ENCODE measurements at regions not wholly inside any gene's neighbourhood (a gene's known extent, or its start where the extent isn't known, plus 50 kb on each side); places are given as distances from the start of the nearest gene placed in this dataset.
A peak's percentile ranks its signal among the peaks of the same experiment; 100 is the strongest.

- Histone ChIP-seq H3K4me1 (ENCODE audit: control insufficient read depth, insufficient read depth, low read length) (no peaks in the 10 kb centered on the region), H3K9ac (ENCODE audit: low read length) (no peak overlapping the region), H3K4me3 (ENCODE audit: low read length) (no peak overlapping the region), H3K36me3 (ENCODE audit: control insufficient read depth, insufficient read depth, low read length) (no peaks in the 10 kb centered on the region), H3K27ac (ENCODE audit: low read depth, low read length) (no peak overlapping the region), H3K27me3 (ENCODE audit: control insufficient read depth, insufficient read depth, low read length) (no peaks in the 10 kb centered on the region)
Measured at GRCh38 chr3:115502128-115502527, 121.2 kb upstream of the GAP43 start.

GRCh38 chr3:115503394-115503793 lies 119.9 kb upstream of the GAP43 start:
- H3K4me1 ChIP-seq (ENCODE audit: control insufficient read depth, insufficient read depth, low read length) = no peaks in the 10 kb centered on the region
- no peaks in the 10 kb centered on the region for H3K27me3 ChIP-seq (ENCODE audit: control insufficient read depth, insufficient read depth, low read length)
- no peaks in the 10 kb centered on the region for H3K36me3 ChIP-seq (ENCODE audit: control insufficient read depth, insufficient read depth, low read length)
- no peak overlapping the region for H3K4me3 ChIP-seq (ENCODE audit: low read length)
- H3K27ac ChIP-seq (ENCODE audit: low read depth, low read length) = no peak overlapping the region
- H3K9ac ChIP-seq (ENCODE audit: low read length) = no peak overlapping the region

DNA sequence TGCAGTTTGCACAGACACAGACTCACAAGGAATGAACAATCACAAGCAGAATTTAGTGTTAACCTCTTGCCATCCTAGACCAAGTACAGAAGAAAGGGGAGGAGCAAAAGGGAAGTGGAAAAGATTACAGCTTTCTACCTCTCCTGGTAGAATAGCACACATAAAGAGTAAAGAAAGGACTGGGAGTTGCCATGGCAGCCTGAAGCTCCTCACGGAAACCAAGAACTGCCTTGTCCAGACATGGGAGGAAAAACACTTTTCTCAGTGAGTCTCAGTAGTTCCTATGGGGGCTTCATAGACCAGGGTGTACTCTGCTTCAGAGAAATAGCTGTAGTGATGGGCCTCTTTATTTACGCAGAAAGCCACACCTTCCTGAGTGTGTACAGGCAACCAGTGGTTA lies 114.7 kb upstream of the GAP43 start:
- H3K36me3 ChIP-seq (ENCODE audit: control insufficient read depth, insufficient read depth, low read length) = no peaks in the 10 kb centered on the region
- H3K9ac ChIP-seq (ENCODE audit: low read length) = no peak overlapping the region
- H3K27me3 ChIP-seq (ENCODE audit: control insufficient read depth, insufficient read depth, low read length) = no peaks in the 10 kb centered on the region
- no peaks in the 10 kb centered on the region for H3K4me1 ChIP-seq (ENCODE audit: control insufficient read depth, insufficient read depth, low read length)
- no peak overlapping the region for H3K4me3 ChIP-seq (ENCODE audit: low read length)
- no peak overlapping the region for H3K27ac ChIP-seq (ENCODE audit: low read depth, low read length)

- Histone ChIP-seq H3K27me3 (ENCODE audit: control insufficient read depth, insufficient read depth, low read length) (no peaks in the 10 kb centered on the region), H3K36me3 (ENCODE audit: control insufficient read depth, insufficient read depth, low read length) (no peaks in the 10 kb centered on the region), H3K9ac (ENCODE audit: low read length) (no peak overlapping the region), H3K4me3 (ENCODE audit: low read length) (peak overlapping the region; percentile 76), H3K4me1 (ENCODE audit: control insufficient read depth, insufficient read depth, low read length) (no peaks in the 10 kb centered on the region), H3K27ac (ENCODE audit: low read depth, low read length) (no peak overlapping the region)
Measured at GRCh38 chr3:115512565-115513415, 110.5 kb upstream of the GAP43 start.

DNA sequence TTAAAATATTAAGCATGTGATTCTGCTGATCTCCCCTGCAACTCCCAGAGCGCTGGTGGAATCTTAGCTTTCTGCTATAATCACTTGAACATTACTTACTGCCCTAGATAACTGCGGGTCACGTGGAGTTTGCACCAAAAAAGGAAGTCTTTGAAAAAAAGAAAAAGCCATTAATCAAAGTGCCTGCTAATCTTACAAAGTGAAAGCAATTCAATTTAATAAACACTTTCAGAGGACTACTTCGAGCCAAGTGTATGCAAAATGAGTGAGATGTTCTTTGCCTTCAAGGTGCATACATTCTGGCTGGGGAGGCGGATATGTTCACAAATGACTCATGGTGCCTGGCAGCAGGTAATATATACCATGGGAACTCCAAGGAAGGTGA lies 109.9 kb upstream of the GAP43 start:
- no peak overlapping the region for H3K9ac ChIP-seq (ENCODE audit: low read length)
- H3K36me3 ChIP-seq (ENCODE audit: control insufficient read depth, insufficient read depth, low read length) = no peaks in the 10 kb centered on the region
- no peak overlapping the region for H3K27ac ChIP-seq (ENCODE audit: low read depth, low read length)
- peak overlapping the region; percentile 76 for H3K4me3 ChIP-seq (ENCODE audit: low read length)
- H3K4me1 ChIP-seq (ENCODE audit: control insufficient read depth, insufficient read depth, low read length) = no peaks in the 10 kb centered on the region
- H3K27me3 ChIP-seq (ENCODE audit: control insufficient read depth, insufficient read depth, low read length) = no peaks in the 10 kb centered on the region

DNA sequence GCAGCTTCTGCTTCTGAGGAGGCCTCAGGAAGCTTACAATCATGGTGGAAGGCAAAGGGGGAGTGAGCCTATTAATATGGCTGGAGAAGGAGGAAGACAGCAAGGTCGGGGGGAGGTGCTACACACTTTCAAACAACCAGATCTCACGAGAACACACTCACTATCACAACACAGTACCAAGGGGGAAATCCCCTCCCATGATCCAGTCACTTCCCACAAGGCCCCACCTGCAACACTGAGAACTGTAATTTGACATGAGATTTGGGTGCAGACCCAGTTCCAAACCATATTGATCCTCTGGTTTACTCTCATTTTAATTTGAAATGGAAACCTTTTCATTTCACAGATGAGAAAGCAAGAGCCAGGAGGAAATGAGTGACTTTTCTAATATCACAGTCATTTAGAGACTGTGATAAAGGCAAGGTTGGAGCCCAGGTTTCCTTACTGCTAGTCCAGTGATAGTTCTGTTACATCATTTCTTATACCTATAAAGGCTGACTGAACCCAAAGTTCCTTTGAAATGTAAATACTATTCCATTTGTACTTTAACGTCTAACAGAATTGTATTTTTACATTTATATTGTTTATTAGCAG lies 105.8 kb upstream of the GAP43 start:
- Histone ChIP-seq H3K4me1 (ENCODE audit: control insufficient read depth, insufficient read depth, low read length) (no peaks in the 10 kb centered on the region), H3K36me3 (ENCODE audit: control insufficient read depth, insufficient read depth, low read length) (no peaks in the 10 kb centered on the region), H3K27ac (ENCODE audit: low read depth, low read length) (no peak overlapping the region), H3K27me3 (ENCODE audit: control insufficient read depth, insufficient read depth, low read length) (no peaks in the 10 kb centered on the region), H3K9ac (ENCODE audit: low read length) (no peak overlapping the region), H3K4me3 (ENCODE audit: low read length) (no peak overlapping the region)

DNA sequence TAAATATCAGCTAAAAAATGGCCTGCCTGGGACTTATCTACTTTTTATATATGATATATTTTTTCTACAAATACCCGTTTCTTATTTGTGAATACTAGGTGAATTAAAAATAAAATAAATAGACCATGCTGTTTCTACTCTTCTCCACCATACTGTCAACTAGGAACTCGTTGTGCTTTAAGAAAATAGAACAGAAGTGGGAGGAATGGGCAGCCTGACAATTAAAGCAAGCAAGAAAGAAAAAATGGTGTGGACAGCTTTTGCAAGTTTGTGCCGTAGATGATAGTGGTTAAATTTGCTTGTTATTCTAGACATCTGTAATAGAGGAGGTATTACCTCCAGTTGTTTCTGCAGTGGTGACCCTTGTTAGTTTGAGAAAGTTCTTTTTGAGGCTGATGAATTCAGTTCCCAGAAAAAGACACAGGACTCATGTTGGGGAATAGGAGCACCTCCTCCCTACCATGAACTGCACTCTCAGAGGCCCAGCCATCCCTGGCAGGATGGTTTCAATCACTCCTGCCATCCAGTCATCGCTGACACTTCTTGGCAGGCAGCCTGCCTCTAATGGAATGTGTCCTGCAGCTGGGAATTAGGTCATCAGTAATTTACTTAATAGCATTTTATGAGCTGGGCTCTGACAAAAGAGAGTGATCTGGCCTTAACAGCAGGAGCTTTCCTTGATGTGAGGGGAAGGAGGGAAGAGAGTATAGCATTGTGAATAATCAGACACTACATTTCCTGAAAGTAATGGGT lies 105.0 kb upstream of the GAP43 start:
- H3K27me3 ChIP-seq (ENCODE audit: control insufficient read depth, insufficient read depth, low read length) = no peaks in the 10 kb centered on the region
- no peak overlapping the region for H3K4me3 ChIP-seq (ENCODE audit: low read length)
- H3K4me1 ChIP-seq (ENCODE audit: control insufficient read depth, insufficient read depth, low read length) = no peaks in the 10 kb centered on the region
- H3K36me3 ChIP-seq (ENCODE audit: control insufficient read depth, insufficient read depth, low read length) = no peaks in the 10 kb centered on the region
- no peak overlapping the region for H3K9ac ChIP-seq (ENCODE audit: low read length)
- no peak overlapping the region for H3K27ac ChIP-seq (ENCODE audit: low read depth, low read length)

DNA sequence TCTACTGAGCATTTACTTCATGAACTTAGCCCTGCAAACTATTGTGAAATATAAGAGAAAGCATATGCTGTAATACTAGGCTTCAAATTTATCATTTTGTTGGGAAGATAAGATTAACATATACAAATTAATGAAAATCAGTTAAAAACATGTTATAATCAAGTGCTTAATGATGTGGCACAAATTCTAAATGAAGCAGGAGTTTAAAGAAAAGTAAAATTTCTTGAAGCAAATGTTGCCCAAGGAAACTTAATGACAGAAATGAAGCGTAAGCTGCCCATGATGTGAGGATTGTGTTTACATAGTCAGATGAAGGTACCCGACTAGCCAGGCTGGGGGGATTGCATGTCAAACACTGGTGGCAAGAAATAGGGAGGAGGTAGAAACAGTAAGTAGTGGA lies 103.1 kb upstream of the GAP43 start:
- H3K36me3 ChIP-seq (ENCODE audit: control insufficient read depth, insufficient read depth, low read length) = no peaks in the 10 kb centered on the region
- H3K4me3 ChIP-seq (ENCODE audit: low read length) = no peak overlapping the region
- no peak overlapping the region for H3K27ac ChIP-seq (ENCODE audit: low read depth, low read length)
- H3K27me3 ChIP-seq (ENCODE audit: control insufficient read depth, insufficient read depth, low read length) = no peaks in the 10 kb centered on the region
- no peak overlapping the region for H3K9ac ChIP-seq (ENCODE audit: low read length)
- no peaks in the 10 kb centered on the region for H3K4me1 ChIP-seq (ENCODE audit: control insufficient read depth, insufficient read depth, low read length)

- Histone ChIP-seq H3K4me3 (ENCODE audit: low read length) (no peak overlapping the region), H3K9ac (ENCODE audit: low read length) (no peak overlapping the region), H3K27ac (ENCODE audit: low read depth, low read length) (no peak overlapping the region), H3K27me3 (ENCODE audit: control insufficient read depth, insufficient read depth, low read length) (no peaks in the 10 kb centered on the region), H3K4me1 (ENCODE audit: control insufficient read depth, insufficient read depth, low read length) (no peaks in the 10 kb centered on the region), H3K36me3 (ENCODE audit: control insufficient read depth, insufficient read depth, low read length) (no peaks in the 10 kb centered on the region)
Measured at GRCh38 chr3:115520651-115521245, 102.6 kb upstream of the GAP43 start.

DNA sequence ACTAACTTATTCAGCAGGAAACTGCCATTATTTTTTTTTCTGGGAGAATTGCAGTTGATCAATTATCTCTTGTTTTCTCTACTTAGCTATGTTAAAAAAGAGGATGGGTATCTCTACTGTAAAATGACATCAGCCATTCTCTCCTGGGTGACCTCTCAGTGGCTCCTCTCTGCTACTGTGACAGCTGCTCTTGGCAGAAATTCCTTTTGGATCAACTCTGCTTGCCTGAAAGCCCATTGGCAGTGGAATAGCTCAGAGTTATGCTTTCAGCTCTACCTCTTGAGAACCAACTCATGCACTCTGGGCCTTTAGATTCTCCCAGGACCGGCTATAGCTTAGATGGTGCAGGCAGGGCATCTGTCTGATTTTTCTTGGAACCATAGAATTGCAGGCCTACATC lies 99.9 kb upstream of the GAP43 start:
- Histone ChIP-seq H3K4me3 (ENCODE audit: low read length) (no peak overlapping the region), H3K27ac (ENCODE audit: low read depth, low read length) (no peak overlapping the region), H3K27me3 (ENCODE audit: control insufficient read depth, insufficient read depth, low read length) (no peaks in the 10 kb centered on the region), H3K4me1 (ENCODE audit: control insufficient read depth, insufficient read depth, low read length) (no peaks in the 10 kb centered on the region), H3K9ac (ENCODE audit: low read length) (no peak overlapping the region), H3K36me3 (ENCODE audit: control insufficient read depth, insufficient read depth, low read length) (no peaks in the 10 kb centered on the region)

GRCh38 chr3:115524549-115524948 lies 98.8 kb upstream of the GAP43 start:
- no peaks in the 10 kb centered on the region for H3K27me3 ChIP-seq (ENCODE audit: control insufficient read depth, insufficient read depth, low read length)
- no peaks in the 10 kb centered on the region for H3K36me3 ChIP-seq (ENCODE audit: control insufficient read depth, insufficient read depth, low read length)
- H3K27ac ChIP-seq (ENCODE audit: low read depth, low read length) = no peak overlapping the region
- no peak overlapping the region for H3K4me3 ChIP-seq (ENCODE audit: low read length)
- H3K9ac ChIP-seq (ENCODE audit: low read length) = no peak overlapping the region
- H3K4me1 ChIP-seq (ENCODE audit: control insufficient read depth, insufficient read depth, low read length) = no peaks in the 10 kb centered on the region

DNA sequence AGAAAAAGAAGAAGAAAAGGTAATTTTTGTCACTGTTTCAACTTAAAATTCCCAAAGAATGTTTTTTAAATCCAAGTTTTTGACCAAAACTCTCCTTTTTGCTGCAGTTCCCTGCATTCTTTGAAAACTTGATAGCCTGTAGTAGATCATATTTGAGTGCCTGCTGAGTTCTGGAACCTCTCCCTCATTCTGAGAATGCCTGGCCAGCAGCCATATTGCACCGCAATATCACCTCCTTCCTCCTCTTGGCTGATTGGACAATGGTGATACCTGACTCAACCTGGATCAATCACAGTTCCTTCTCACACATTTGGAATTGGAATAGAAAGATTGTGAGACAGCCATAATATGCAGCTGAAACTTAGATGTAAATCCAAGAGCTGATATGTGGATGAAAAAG lies 97.6 kb upstream of the GAP43 start:
- Histone ChIP-seq H3K4me1 (ENCODE audit: control insufficient read depth, insufficient read depth, low read length) (no peaks in the 10 kb centered on the region), H3K4me3 (ENCODE audit: low read length) (no peak overlapping the region), H3K27me3 (ENCODE audit: control insufficient read depth, insufficient read depth, low read length) (no peaks in the 10 kb centered on the region), H3K36me3 (ENCODE audit: control insufficient read depth, insufficient read depth, low read length) (no peaks in the 10 kb centered on the region), H3K9ac (ENCODE audit: low read length) (no peak overlapping the region), H3K27ac (ENCODE audit: low read depth, low read length) (no peak overlapping the region)

Data from rectal smooth muscle tissue (tissue), 1 donor.